ENCODE measurements at regions not wholly inside any gene's neighbourhood (a gene's known extent, or its start where the extent isn't known, plus 50 kb on each side); places are given as distances from the start of the nearest gene placed in this dataset.

DNA sequence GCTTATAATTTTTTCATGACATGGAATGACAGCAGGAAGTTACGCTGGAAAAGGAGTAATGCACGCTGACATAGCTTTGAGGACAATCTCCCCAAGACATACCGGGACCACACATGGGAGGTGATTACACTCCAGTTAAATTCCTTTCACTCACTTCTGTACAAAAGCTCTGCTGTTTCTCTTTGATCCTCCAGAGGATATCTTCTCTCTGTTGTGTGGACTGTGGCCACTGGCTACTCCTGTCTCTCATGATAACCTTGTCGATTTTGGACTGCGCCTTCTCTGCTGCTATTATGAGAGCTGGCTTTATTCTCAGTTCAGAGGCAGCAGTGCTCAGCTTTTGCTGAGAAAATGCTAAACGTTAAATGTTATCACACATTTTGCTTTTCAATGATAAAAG is 464.6 kb downstream of the FGF9 start:
- TF ChIP-seq, protein P1, sequence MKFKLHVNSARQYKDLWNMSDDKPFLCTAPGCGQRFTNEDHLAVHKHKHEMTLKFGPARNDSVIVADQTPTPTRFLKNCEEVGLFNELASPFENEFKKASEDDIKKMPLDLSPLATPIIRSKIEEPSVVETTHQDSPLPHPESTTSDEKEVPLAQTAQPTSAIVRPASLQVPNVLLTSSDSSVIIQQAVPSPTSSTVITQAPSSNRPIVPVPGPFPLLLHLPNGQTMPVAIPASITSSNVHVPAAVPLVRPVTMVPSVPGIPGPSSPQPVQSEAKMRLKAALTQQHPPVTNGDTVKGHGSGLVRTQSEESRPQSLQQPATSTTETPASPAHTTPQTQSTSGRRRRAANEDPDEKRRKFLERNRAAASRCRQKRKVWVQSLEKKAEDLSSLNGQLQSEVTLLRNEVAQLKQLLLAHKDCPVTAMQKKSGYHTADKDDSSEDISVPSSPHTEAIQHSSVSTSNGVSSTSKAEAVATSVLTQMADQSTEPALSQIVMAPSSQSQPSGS (tag by site-specific recombination; IDR thresholded peaks at IDR 0.05; ENCODE audit: low read depth), result no peak
- TF ChIP-seq, protein P2, sequence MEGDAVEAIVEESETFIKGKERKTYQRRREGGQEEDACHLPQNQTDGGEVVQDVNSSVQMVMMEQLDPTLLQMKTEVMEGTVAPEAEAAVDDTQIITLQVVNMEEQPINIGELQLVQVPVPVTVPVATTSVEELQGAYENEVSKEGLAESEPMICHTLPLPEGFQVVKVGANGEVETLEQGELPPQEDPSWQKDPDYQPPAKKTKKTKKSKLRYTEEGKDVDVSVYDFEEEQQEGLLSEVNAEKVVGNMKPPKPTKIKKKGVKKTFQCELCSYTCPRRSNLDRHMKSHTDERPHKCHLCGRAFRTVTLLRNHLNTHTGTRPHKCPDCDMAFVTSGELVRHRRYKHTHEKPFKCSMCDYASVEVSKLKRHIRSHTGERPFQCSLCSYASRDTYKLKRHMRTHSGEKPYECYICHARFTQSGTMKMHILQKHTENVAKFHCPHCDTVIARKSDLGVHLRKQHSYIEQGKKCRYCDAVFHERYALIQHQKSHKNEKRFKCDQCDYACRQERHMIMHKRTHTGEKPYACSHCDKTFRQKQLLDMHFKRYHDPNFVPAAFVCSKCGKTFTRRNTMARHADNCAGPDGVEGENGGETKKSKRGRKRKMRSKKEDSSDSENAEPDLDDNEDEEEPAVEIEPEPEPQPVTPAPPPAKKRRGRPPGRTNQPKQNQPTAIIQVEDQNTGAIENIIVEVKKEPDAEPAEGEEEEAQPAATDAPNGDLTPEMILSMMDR (tag by site-specific recombination; IDR thresholded peaks at IDR 0.05), result no peak
- TF ChIP-seq, protein P3, sequence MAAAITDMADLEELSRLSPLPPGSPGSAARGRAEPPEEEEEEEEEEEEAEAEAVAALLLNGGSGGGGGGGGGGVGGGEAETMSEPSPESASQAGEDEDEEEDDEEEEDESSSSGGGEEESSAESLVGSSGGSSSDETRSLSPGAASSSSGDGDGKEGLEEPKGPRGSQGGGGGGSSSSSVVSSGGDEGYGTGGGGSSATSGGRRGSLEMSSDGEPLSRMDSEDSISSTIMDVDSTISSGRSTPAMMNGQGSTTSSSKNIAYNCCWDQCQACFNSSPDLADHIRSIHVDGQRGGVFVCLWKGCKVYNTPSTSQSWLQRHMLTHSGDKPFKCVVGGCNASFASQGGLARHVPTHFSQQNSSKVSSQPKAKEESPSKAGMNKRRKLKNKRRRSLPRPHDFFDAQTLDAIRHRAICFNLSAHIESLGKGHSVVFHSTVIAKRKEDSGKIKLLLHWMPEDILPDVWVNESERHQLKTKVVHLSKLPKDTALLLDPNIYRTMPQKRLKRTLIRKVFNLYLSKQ (tag by site-specific recombination; IDR thresholded peaks at IDR 0.05; ENCODE audit: borderline replicate concordance), result no peak
